T-cell (primary cell): ENCODE measurements at regions not wholly inside any gene's neighbourhood (a gene's known extent, or its start where the extent isn't known, plus 50 kb on each side); places are given as distances from the start of the nearest gene placed in this dataset.

Experiments used
- ATAC-seq, 4 experiments: fragments of 200-7000 bp in 3 of 4; fragments of 150-1000 bp in 1 of 4; cut with Tn5 transposase; replicated peaks in 1 of 4; 1 replicate in 3 of 4; 2 replicates in 1 of 4; pipeline ENCODE4 v1.10.0; 2021; ENCODE audit warnings: moderate library complexity in 3 of 4, mild to moderate bottlenecking in 2 of 4, moderate number of reproducible peaks in 1 of 4
- CTCF ChIA-PET, 2 donors: fragments of 300-600 bp; sonication (Branson Sonifier 250); formaldehyde crosslinking; loops; one replicate each; lab custom pipeline; 2022; ENCODE audit warnings: antibody characterized with exemption in 2 of 2; lab: Charles Lee
- POLR2A ChIA-PET, 2 donors: fragments of 300-600 bp; sonication (Branson Sonifier 250); formaldehyde crosslinking; loops; one replicate each; lab custom pipeline; 2022; ENCODE audit warnings: antibody characterized with exemption in 2 of 2; lab: Charles Lee
- DNase-seq, 35 experiments: peaks; one replicate each; pipeline versions ENCODE4 v3.0.0 to v3.0.0-alpha.2; 2013 to 2023
- H3K27ac ChIP-seq: one replicate; pipeline ENCODE4 v1.5.1; 2013; ENCODE audit warnings: low read length
- H3K27me3 ChIP-seq, 2 experiments: replicated peaks in 1 of 2; 1 replicate in 1 of 2; 2 replicates in 1 of 2; pipeline versions ENCODE4 v1.6.1 to v1.7.0; 2013; ENCODE audit warnings: low read length in 1 of 2, mixed read lengths in 1 of 2; ENCODE audit not compliant: control insufficient read depth in 2 of 2, insufficient read depth in 2 of 2; ENCODE audit errors: extremely low read depth in 1 of 2
- H3K36me3 ChIP-seq, 2 donors: 1 replicate in 1 of 2; 2 replicates in 1 of 2; pipeline versions ENCODE4 v1.6.1 to v1.7.0; 2013; ENCODE audit warnings: low read length in 1 of 2; ENCODE audit not compliant: control insufficient read depth in 2 of 2, insufficient read depth in 1 of 2; ENCODE audit errors: extremely low read depth in 1 of 2
- H3K4me1 ChIP-seq, 2 experiments: 1 replicate in 1 of 2; 2 replicates in 1 of 2; pipeline versions ENCODE4 v1.6.1 to v1.7.0; 2013; ENCODE audit warnings: low read length in 2 of 2, mixed read lengths in 1 of 2; ENCODE audit not compliant: insufficient read depth in 2 of 2, control insufficient read depth in 1 of 2; ENCODE audit errors: extremely low read depth in 1 of 2
- H3K4me3 ChIP-seq, 2 donors: 1 replicate in 1 of 2; 2 replicates in 1 of 2; pipeline versions ENCODE4 v1.5.1 to v1.7.0; 2013; ENCODE audit warnings: mild to moderate bottlenecking in 2 of 2, low read length in 1 of 2, moderate library complexity in 1 of 2; ENCODE audit not compliant: control insufficient read depth in 1 of 2; ENCODE audit errors: extremely low read depth in 1 of 2
- H3K9me3 ChIP-seq: 2 replicates; pipeline ENCODE4 v1.7.0; 2013
- H3K27ac Mint-ChIP-seq, 2 donors: one replicate each; pipeline ENCODE4 v1.8.0; 2020 to 2021; ENCODE audit warnings: mild to moderate bottlenecking in 2 of 2, mixed read lengths in 2 of 2
- H3K27me3 Mint-ChIP-seq, 2 donors: one replicate each; pipeline ENCODE4 v1.8.0; 2021 to 2022; ENCODE audit warnings: mixed read lengths in 2 of 2
- H3K36me3 Mint-ChIP-seq: one replicate; pipeline ENCODE4 v1.8.0; 2021; ENCODE audit warnings: mixed read lengths
- H3K4me1 Mint-ChIP-seq, 3 donors: one replicate each; pipeline ENCODE4 v1.8.0; 2020 to 2022; ENCODE audit warnings: mixed read lengths in 3 of 3, mild to moderate bottlenecking in 1 of 3
- H3K4me3 Mint-ChIP-seq, 3 donors: one replicate each; pipeline ENCODE4 v1.8.0; 2020 to 2022; ENCODE audit warnings: mild to moderate bottlenecking in 3 of 3, mixed read lengths in 3 of 3, moderate library complexity in 3 of 3
- H3K9me3 Mint-ChIP-seq, 3 donors: one replicate each; pipeline ENCODE4 v1.8.0; 2020 to 2022; ENCODE audit warnings: mixed read lengths in 3 of 3
- WGBS: methylation state at CpG from one replicate; pipeline ENCODE4 v1.1.5; 2013; ENCODE audit warnings: missing lambda C conversion rate; ENCODE audit not compliant: insufficient coverage; 5-methylcytosine and 5-hydroxymethylcytosine counted together

GRCh38 chr4:151829309-151829708, 68.5 kb upstream of the GATB start:
- Histone ChIP-seq H3K27ac (no peak overlapping the region), H3K9me3 (no peaks in the 10 kb centered on the region), H3K4me1 (no peaks in the 10 kb centered on the region), H3K36me3 (no peaks in the 10 kb centered on the region), H3K27me3 (no peaks in the 10 kb centered on the region), H3K4me3 (no peak overlapping the region)
- H3K4me3 Mint-ChIP-seq, result no peak overlapping the region
- peaks cover 0 to 2% of the 10 kb centered on the region in 2 donors for H3K27me3 Mint-ChIP-seq
- no peaks in the 10 kb centered on the region for H3K4me1 Mint-ChIP-seq
- no peak for ATAC-seq
- no peak overlapping the region for H3K27ac Mint-ChIP-seq
- H3K9me3 Mint-ChIP-seq, result peaks cover 0 to 4% (median 4%) of the 10 kb centered on the region in 3 donors
- ChIA-PET CTCF (no interaction called here), POLR2A (no interaction called here)
- no peaks in the 10 kb centered on the region for H3K36me3 Mint-ChIP-seq
- DNase-seq, result no peak
- 92% methylated on average over 3 of the region's 6 CpGs for WGBS

- Mint-ChIP-seq H3K27me3 (no peaks in the 10 kb centered on the region), H3K36me3 (no peaks in the 10 kb centered on the region), H3K27ac (no peak overlapping the region), H3K4me3 (no peak overlapping the region), H3K9me3 (peaks cover 0 to 4% (median 4%) of the 10 kb centered on the region in 3 donors), H3K4me1 (no peaks in the 10 kb centered on the region)
- no peak overlapping the region for H3K4me3 ChIP-seq
- POLR2A ChIA-PET, result interaction anchor here in 1 of 2 donors (0.6 kb wide), 1 partner anchor 1008 kb away, joined by 4 read pairs; no protein-coding TSS in a partner anchor
- no peaks in the 10 kb centered on the region for H3K36me3 ChIP-seq
- H3K9me3 ChIP-seq, result no peaks in the 10 kb centered on the region
- DNase-seq, result no peak
- CTCF ChIA-PET, result no interaction called here
- H3K4me1 ChIP-seq, result no peaks in the 10 kb centered on the region
- WGBS, result 90% methylated on average over 2 of the region's 4 CpGs
- ATAC-seq, result no peak
- H3K27ac ChIP-seq, result no peak overlapping the region
- H3K27me3 ChIP-seq, result no peaks in the 10 kb centered on the region
These were observed 63.8 kb upstream of the GATB start for GRCh38 chr4:151824656-151825055.

- Mint-ChIP-seq H3K36me3 (no peaks in the 10 kb centered on the region), H3K27ac (no peak overlapping the region), H3K4me3 (no peak overlapping the region), H3K9me3 (peaks cover 0 to 4% (median 4%) of the 10 kb centered on the region in 3 donors), H3K4me1 (no peaks in the 10 kb centered on the region), H3K27me3 (no peaks in the 10 kb centered on the region)
- ATAC-seq (no peak), DNase-seq (no peak)
- Histone ChIP-seq H3K4me1 (no peaks in the 10 kb centered on the region), H3K9me3 (no peaks in the 10 kb centered on the region), H3K36me3 (no peaks in the 10 kb centered on the region), H3K4me3 (no peak overlapping the region), H3K27ac (no peak overlapping the region), H3K27me3 (peaks cover 0 to 2% of the 10 kb centered on the region in 2 experiments)
- CTCF ChIA-PET, result no interaction called here
- POLR2A ChIA-PET, result no interaction called here
These were observed 61.5 kb upstream of the GATB start for GRCh38 chr4:151822331-151822730.

GRCh38 chr4:151820004-151820403, 59.2 kb upstream of the GATB start:
- ChIA-PET POLR2A (no interaction called here), CTCF (no interaction called here)
- H3K4me1 Mint-ChIP-seq, result no peaks in the 10 kb centered on the region
- DNase-seq (no peak), ATAC-seq (no peak)
- H3K4me3 Mint-ChIP-seq, result no peak overlapping the region
- H3K27ac Mint-ChIP-seq, result no peak overlapping the region
- H3K4me1 ChIP-seq, result no peaks in the 10 kb centered on the region
- H3K9me3 ChIP-seq, result no peaks in the 10 kb centered on the region
- no peaks in the 10 kb centered on the region for H3K36me3 ChIP-seq
- H3K4me3 ChIP-seq, result no peak overlapping the region
- H3K27ac ChIP-seq, result no peak overlapping the region
- WGBS, result no CpG with 5 or more reads among the region's 3 CpGs
- H3K27me3 ChIP-seq, result peaks cover 0 to 2% of the 10 kb centered on the region in 2 experiments
- H3K9me3 Mint-ChIP-seq, result no peaks in the 10 kb centered on the region
- no peaks in the 10 kb centered on the region for H3K27me3 Mint-ChIP-seq
- H3K36me3 Mint-ChIP-seq, result no peaks in the 10 kb centered on the region

GRCh38 chr4:151811403-151811802, 50.6 kb upstream of the GATB start:
- POLR2A ChIA-PET, result interaction anchor here in 1 of 2 donors (0.6 kb wide), 1 partner anchor 195 kb away, joined by 4 read pairs; no protein-coding TSS in a partner anchor
- no peak for ATAC-seq
- Mint-ChIP-seq H3K4me1 (peaks cover 4 to 5% (median 5%) of the 10 kb centered on the region in 3 donors), H3K27me3 (no peaks in the 10 kb centered on the region), H3K4me3 (no peak overlapping the region), H3K9me3 (no peaks in the 10 kb centered on the region), H3K36me3 (no peaks in the 10 kb centered on the region), H3K27ac (no peak overlapping the region)
- CTCF ChIA-PET, result interaction anchor here in 1 of 2 donors (0.7 to 1.7 kb wide), 3 partner anchors 9 to 11 kb away, joined by 3 to 5 read pairs (median 3); no protein-coding TSS in a partner anchor
- Histone ChIP-seq H3K9me3 (no peaks in the 10 kb centered on the region), H3K36me3 (no peaks in the 10 kb centered on the region), H3K4me3 (no peak overlapping the region), H3K27me3 (no peaks in the 10 kb centered on the region), H3K27ac (no peak overlapping the region), H3K4me1 (no peaks in the 10 kb centered on the region)
- DNase-seq, result no peak
